Suppressor macrophage (primary cell): ENCODE measurements at regions not wholly inside any gene's neighbourhood (a gene's known extent, or its start where the extent isn't known, plus 50 kb on each side); places are given as distances from the start of the nearest gene placed in this dataset.
"Not testable (repeated sequence)": the region's sequence is repeated elsewhere in the genome, so short reads cannot be mapped to it uniquely, and the experiment has no call there.

Source experiments
- DNase-seq, 4 experiments: peaks; one replicate each; pipeline ENCODE4 v3.0.0-alpha.2; 2020 to 2022

DNA sequence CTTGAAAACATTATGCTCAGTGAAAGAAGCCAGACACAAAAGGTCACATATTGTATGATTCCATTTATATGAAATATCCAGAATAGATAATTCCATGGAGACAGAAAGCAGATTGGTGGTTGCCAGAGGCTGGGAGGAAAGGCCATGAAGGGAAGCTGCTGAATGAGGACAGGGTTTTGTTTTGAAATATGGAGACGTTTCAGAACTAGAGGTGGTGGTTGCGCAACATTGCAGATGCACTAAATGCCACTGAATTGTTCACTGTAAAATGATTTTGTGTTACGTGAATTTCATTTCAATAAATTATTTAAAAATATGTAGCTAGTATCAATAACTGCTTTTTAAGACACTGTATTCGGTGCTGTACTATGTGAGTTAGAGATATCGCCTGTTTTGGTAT, 101.7 kb upstream of the ZNF236 start:
- DNase-seq = peak; percentile 24 to 71 (median 62)

DNA sequence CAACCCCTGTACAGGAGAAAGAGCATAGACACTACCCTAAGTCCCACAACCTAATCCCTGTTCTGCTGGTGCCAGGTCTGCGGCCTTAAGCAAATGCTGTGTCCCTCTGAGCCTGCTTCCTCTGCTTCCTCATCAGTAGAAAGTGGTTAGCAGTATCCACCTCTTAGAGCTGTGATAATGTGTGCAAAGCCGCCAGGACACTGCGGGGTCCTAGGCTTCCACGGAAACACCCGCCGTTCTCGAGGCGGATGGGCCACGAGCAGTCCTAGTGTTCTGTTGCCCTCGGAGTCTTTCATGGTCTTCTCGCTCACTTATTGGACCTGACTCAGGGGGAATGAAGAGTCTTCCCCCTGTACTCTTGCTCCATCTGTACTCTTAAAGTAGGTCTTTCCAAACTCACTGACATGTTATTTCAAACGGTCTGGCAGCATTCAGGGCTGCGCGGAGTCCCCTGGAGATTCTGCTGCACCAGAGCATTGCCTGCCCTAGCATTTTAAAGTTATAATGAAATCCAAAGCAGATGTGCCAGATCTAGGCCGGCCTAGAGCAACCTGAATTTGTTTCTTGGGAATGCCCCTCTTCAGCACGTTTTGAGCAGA, 107.2 kb upstream of the ZNF236 start:
- no peak for DNase-seq

DNA sequence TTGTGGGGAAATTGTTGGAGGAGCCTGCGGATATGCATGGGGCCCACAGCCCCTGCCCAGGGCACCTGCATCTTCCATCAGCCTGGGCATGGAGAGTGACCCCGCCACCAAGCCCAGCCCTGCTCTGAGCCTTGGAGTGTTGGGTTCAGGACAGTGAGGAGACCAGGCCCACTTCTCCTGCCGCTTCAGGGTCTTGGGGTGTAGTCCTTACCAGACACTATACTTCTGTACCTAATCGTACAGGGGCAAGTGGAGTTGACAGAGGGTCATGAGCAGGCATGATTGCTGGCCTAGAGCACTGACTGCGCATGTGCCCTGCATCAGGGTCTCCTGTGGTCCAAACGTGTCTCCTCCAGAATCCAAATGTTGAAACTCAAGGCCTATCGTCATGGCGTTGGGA, 108.9 kb upstream of the ZNF236 start:
- no peak for DNase-seq

DNA sequence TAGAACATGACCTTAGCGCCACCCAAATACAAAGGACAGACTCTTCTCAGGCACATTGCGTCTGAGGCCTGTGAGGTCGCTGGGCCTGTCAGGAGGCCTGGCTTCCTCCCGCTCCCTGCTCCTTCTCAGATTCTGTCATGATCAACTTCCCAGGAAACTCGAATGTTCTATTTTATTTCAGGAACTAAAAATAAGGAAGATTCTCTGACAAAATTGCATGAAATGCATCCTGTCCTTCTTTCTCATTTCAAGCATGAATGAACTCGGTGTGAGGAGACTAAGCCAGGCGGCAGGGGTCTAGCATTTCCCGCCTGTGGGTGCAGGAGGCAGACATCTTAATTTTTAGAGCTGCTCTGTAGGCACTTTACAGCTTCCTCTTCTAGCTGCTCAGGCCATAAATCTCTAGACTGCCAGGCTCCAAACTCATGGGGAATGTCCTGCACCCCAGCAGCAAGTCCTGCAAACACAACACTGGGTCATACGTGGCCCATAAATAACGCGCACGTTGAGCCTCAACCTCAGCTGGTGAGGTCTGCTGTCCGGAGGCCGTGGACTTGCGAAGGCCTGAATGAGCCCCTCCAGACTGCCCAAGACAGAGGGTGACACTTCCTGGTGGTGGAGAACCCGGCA, 109.7 kb upstream of the ZNF236 start:
- DNase-seq = peak; percentile 35 to 64 (median 56)

DNA sequence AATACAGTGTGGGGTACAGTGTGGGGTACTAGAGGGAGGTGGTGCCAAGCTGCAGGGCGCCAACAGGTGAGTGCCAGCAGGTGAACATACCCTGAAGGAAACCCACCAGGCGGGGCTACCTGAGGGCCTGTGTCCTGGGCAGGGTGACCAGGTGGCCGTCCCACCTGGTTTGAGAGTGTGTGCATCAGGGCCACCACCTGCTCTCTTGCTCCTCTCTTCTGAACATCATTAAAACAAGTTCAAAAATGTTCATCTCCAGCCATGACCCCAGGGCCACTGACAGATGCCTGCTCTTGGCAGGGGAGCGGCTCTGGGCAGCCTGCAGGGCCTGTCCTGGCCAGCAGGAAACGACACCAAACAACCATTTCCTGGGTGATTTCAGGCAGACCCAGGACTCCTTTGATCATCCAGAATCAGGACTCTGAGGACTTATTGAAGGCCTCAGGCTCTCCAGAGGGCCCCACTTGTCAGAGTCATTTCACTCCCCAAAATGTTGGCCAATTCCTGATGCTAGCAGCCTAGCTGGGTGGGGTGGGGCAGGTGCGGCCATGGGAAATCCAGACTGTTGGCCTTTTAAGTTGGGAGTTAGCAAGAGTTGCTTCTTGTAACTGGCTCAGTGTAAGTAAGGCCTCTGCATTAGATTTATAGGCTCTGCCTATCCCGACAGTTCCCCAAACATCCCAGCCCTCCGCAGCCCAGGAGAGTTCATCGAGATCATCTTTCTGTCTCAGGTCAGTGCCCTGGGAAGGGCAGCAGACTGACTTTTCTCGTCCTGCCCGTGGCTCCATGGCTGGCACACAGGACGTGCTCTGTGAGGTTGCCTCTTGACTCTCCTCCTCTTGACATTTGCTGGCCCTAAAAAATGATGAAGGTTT, 111.5 kb upstream of the ZNF236 start:
- no peak for DNase-seq

DNA sequence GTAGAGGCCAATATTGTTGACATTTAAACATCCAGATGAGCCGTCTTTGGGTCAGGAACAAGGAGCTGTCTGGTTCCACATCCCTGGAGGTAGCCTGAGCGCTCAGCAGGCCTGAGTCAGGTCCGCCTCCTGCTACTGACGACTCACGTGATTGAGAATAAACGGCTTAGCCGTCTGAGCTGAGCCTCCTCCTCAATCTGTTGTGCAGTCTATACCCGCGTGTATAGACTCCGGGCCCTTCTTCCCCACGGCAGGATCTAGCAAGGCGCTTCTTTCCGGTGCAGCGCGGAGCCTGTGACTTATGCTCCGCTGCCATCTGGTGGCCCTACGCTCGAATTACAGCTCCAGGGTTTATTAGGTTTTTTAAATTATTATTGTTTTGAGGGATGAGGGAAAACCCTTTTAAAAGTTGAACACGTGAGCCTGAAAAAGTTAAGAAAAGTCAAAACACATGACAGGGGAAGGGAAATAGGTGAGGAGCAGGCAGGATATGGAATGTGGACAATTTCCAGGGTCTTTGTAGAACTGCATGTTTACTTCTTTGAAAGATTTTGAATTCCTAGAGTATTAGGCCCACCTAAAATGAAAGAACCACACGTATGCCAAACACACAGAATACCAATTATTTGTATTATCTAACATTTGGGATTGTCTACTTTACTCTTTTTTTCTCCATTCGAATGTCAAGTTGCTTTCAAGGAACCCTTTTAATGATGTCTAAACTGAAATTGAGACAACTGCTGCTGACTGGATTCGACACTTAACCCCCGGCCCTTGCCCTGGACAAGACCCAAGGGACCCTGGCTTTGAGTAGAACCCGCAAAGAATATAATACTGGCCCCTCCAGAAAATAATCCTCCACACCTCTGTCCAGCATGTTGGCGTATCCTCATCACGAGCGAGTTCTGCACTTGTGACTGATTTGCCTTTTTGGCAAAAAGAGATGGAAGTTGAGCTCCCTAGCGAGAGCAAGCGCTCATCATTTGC, 112.4 kb upstream of the ZNF236 start:
- DNase-seq = peak; percentile 83 to 89 (median 86)

DNA sequence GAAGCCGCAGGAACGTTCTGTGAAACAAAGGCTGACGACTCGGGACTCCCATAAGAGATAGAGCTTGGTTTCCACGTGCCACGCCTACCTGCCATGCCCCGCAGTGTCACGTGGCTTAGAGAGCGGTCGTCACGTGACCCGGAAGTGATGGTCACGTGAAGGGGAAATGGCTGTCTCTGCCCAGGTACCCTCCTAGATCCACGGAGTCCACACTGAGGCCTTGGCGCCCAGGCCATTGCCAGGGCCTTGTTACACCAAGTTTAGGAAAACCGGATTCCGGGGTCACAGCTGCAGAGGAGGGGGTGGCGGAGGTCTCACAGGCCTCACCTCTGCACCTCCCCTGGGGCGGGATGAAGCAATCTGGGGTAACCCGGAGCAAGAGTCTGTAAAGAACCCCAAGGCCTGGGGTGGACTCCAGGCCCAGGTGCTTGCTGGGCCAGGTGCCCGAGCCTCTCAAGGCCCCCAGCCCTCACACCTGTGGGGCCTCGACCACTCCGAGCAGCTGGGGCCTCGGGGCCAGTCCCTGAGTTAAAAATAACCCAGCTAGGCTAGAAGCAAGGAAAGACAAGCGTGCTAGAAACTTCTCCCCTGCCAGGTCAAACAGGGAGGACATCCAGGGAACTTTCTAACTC, 113.5 kb upstream of the ZNF236 start:
- DNase-seq = no peak

DNA sequence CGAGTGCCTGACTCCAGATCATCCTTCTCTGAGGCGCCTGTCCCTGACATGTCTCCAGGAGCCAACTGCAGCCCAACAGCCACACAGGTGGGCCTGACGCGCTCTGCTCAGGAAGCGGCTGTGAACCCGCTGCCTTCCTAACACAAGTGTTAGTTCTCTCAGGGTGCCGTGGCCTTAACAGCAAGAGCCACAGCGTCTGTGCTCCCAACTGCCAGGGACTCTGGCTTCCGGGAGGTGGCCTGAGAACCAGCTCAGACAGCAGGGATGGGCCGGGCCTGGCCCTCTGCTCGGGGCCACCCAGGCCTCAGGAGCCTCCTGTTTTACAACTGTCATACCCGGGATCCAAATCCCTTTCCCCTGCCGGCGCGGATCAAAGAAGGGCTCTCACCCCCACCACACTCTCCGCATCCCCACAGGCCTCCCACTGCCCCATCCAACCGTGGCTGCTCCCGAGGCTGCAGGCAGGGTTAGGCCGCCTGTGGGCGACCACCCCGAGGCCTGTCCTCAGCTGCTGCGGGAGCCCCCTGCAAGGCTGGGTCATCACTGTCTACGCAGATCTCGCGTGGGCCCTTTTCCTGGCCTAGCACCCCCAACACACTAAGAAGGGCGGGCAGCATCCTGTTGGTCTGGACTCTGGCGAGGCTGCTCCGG, 114.2 kb upstream of the ZNF236 start:
- DNase-seq = no peak

DNA sequence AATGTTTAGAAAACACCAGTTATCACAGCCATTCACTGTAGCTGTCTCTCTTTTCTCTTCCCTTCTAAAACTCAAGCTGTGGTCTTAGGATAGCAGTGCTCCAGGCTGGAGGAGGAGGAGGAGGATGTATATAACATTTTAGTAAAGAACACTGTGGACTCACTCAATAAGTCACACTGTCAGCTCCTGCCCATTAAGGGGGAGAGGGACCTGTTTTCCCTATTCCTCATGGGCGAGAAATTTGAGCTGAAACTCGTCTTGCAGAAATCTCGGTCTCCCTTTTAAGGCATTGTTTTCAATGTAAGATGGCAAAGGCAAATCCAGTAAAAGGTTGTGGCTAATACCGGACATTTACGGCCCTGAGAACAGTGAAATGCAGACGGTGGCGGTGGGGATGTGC, 114.8 kb upstream of the ZNF236 start:
- DNase-seq = no peak

DNA sequence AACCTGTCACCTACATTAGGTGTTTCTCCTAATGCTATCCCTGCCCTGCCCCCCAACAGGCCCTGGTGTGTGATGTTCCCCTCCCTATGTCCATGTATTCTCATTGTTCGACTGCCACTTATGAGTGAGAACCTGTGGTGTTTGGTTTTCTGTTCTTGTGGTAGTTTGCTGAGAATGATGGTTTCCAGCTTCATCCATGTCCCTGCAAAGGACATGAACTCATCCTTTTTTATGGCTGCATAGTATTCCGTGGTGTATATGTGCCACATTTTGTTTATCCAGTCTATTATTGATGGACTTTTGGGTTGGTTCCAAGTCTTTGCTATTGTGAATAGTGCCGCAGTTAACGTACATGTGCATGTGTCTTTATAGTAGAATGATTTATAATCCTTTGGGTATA, 117.8 kb upstream of the ZNF236 start:
- not testable (repeated sequence) for DNase-seq

DNA sequence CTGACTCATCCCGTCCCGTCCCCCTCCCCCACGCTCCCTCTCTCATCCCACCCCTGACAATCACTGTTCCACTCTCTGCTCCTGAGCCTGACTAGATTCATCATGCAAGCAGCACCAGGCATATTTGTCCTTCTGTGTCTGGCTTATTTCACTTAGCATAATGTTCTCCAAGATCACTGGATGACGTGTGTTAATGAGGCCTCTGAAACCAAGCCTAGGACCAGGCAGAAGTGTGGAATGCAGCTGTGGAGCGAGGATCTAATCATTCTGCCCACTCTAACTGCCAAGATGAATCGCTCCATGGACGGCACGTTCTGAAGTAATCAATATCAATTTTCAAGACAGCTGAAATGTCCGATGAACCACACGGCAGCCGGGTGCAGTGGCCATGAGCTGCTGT, 122.4 kb upstream of the ZNF236 start:
- DNase-seq = no peak

DNA sequence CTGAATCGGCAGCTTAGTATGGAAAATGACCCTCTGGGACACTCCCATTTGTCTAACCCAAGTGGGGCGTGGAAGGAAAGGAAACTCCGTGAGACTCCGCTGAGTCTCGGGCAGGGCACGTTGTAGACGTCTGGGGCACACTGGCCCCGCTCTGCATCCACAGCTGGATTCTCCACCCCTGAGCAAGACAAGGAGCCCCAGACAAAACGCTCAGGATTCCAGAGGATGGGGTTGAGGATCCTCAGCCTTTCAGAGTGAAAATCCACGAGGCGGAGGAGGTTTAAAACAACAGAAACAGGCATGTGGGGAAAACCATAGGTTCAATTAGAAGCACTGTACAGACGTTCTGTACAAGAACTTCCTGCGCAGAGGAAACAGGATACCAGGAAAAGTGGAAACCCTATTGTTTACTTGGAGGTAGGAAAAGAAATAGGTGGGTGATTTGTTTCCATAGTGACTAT, 124.9 kb upstream of the ZNF236 start:
- DNase-seq = peak in 2 of 4 experiments; percentile 12 to 32

DNA sequence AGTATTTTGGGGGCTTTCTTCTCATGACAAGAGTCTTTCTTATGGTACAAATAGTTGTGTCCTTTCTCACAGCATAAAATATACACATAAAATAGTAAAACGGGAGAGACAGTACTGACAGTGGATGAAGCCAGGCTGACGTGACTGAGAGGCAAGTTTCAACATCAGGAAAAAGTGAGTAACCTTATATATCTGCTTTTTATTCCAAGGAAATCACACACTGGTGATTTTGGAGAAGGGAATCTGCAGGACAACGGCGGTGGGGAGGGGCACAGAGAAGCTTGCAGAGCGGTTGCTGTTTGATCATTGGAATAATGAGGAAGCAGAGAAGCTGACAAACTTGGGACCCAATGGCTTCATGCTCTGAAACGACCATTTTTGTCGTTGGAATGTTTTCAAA, 130.6 kb upstream of the ZNF236 start:
- DNase-seq = no peak

DNA sequence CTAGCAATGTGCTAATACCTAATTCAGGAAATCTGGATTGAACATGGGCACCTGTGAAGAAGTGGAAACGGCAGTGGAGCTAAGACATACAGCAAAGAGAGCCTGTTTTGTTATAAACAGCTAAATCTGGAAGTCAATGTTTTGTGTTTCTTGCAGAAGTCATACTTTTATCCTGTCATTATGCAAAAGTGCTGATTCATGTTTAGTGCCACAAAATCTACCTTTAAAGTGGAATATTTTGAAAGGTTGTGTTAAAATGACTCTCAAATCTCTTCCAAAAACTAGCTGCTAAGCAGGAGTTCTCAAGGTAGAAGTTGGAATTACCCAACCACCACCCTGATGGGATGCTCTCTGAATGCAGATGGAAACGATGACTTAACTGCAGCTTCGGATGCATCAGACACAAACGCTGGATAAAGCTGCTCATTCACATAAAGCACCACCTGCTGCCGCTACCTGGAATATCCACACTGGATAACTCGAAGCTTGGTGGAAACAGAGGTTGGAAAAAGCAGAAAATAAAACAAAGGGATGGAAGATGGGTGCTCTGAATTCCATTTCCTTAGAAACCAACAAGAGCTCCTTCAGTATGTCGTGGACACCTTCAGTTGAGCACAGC, 132.6 kb upstream of the ZNF236 start:
- DNase-seq = no peak

DNA sequence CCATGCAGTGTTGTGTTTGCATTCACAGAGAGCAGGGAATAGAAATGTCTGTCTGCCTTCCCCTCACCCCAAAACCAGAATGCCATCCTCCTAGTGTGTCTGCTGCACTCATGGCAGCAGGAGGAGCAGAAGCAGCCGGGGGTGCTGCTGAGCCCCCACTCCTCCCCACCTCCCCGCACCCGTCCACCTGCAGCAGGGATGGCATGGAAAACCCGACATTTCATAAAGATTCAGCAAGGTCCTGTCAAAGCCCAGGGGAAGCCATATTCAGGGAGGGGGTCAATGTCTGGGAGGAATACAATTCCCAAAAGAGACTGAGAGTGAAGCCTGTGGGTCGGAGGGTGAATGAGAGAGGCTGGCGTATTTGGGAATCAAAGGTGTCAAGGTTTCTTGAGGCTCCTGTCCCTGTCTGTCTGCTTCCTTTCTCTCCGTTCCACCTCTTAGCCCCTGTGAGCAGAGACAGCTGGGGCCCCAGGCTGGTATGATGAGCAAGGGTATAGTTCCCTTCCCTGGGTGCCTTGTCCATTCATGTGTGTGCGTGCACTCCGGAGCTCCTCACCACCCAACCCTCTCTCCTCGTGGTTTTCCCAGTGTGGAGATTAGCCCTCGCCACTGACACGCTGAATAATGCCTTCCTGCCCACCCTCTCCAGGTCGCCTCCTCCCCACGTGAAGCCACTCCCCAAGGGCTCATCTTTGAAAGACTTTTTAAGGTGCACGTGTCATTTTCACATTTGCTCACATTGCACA, 133.5 kb upstream of the ZNF236 start:
- peak in 2 of 4 experiments; percentile 11 to 28 for DNase-seq

DNA sequence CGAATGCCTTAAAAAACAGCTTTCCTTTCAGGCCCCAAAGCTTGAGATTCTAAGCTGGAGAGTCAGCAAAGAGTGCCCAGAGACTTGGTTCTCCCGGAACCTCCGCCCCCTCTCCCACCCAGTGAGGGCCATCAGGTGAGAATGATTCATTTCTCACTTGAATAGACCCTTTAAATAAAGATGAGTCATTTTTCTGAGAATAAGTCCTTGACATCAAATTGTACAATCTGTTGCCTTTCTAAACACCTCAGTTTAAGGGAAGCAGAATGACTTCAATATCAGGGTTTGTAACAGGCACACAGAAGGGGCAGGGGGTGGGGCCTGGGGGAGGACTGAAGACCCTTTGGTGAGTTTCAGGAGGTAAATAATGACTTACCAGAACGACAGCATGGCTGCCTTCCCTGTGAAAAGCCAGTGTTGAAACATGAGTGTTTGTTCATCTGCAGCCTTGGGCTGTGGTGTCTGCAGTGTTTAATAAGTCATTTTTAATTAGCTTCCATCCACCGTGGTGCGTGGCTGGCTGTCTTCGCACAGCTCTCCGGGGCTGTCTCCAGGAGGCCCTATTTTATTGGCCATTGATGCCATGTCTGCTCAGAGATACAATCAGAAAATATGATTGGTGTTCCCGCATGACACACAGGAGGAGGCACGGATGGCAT, 134.9 kb upstream of the ZNF236 start:
- peak; percentile 71 to 89 (median 80) for DNase-seq

DNA sequence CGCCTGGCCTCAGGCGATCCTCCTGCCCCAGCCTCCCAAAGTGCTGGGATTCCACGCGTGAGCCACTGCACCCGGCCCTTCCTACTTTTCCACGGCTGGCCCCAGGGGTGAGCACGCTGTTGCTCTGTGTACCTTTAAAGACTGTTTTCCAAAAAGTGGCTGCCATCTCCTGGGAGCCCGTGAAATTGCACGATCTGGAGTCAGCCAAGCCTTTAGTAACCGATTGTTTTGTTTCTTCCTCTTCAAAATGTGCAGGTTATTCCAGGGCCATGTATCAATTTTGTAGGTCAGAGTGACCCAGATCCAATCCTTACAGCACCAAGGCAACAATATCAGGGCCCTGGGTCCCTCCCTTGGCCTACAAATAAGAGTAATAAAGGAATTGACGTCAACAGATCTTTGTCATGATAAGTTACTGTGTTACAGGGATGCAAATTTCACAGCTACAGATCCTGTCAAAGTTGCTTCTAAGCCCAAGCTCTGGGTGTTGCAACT, 135.6 kb upstream of the ZNF236 start:
- peak; percentile 79 to 88 (median 84) for DNase-seq

DNA sequence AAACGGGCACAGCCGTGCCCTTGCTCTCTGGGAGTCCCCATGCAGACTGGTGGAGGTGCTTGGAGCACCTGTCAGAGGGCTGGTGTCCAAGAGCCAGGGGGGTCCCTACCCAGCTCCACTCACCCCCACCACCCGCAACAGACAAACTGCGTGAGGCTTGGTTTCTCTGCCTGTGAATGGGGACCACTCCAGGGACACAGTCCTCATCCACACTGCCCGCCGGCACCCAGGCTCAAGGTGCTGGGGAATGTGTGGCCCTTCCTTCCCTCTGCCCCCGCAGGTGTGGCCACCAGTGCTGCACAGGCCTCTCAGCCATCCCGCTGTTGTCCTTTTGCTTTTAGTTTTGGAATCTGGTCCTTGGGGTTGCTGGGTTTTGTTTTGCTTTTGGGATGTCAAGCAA, 136.5 kb upstream of the ZNF236 start:
- no peak for DNase-seq

DNA sequence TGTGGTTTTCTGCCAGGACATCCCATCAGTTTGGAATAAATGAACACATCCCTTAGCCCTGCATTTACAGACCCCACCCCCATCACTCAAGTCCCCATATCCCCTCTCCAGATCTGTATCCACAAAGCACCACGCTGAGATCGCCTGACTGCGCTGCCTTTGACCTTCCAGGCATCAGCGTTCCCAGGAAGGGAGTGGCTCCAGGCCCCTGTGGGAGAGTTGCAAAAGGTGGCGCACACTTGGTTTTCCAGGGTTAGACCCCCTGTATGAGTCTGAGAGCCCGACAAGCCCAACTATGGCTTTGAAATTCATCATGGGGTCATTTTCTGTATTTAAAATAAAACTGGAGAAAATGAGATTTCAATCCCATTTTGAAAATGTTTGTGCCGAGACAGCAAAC, 137.0 kb upstream of the ZNF236 start:
- no peak for DNase-seq
